ENCODE measurements at regions not wholly inside any gene's neighbourhood (a gene's known extent, or its start where the extent isn't known, plus 50 kb on each side); places are given as distances from the start of the nearest gene placed in this dataset.

- TF ChIP-seq CTCF (IDR thresholded peaks at IDR 0.05; ENCODE audit: insufficient read depth, low read depth, low read length, missing control alignments) = no peak
- H3K4me3 ChIP-seq (ENCODE audit: low read depth, low read length) = no peak overlapping the region
- no peak for DNase-seq (ENCODE audit: low read depth)
Measured at GRCh38 chr16:86945166-86945900, 367.0 kb downstream of the FOXL1 start.

GRCh38 chr16:86946396-86946795, 368.0 kb downstream of the FOXL1 start:
- H3K4me3 ChIP-seq (ENCODE audit: low read depth, low read length) = no peak overlapping the region
- DNase-seq (ENCODE audit: low read depth) = no peak
- no peak for TF ChIP-seq CTCF (IDR thresholded peaks at IDR 0.05; ENCODE audit: insufficient read depth, low read depth, low read length, missing control alignments)

- no peak overlapping the region for H3K4me3 ChIP-seq (ENCODE audit: low read depth, low read length)
- no peak for DNase-seq (ENCODE audit: low read depth)
- TF ChIP-seq CTCF (IDR thresholded peaks at IDR 0.05; ENCODE audit: insufficient read depth, low read depth, low read length, missing control alignments) = no peak
Measured at GRCh38 chr16:86946981-86947380, 368.6 kb downstream of the FOXL1 start.

- no peak for TF ChIP-seq CTCF (IDR thresholded peaks at IDR 0.05; ENCODE audit: insufficient read depth, low read depth, low read length, missing control alignments)
- no peak overlapping the region for H3K4me3 ChIP-seq (ENCODE audit: low read depth, low read length)
- DNase-seq (ENCODE audit: low read depth) = no peak
Measured at GRCh38 chr16:86948046-86948445, 369.1 kb downstream of the C16orf95 start.

- H3K4me3 ChIP-seq (ENCODE audit: low read depth, low read length) = no peak overlapping the region
- no peak for TF ChIP-seq CTCF (IDR thresholded peaks at IDR 0.05; ENCODE audit: insufficient read depth, low read depth, low read length, missing control alignments)
- DNase-seq (ENCODE audit: low read depth) = no peak
Measured at GRCh38 chr16:86949116-86949515, 368.1 kb downstream of the C16orf95 start.

- no peak overlapping the region for H3K4me3 ChIP-seq (ENCODE audit: low read depth, low read length)
- no peak for TF ChIP-seq CTCF (IDR thresholded peaks at IDR 0.05; ENCODE audit: insufficient read depth, low read depth, low read length, missing control alignments)
- DNase-seq (ENCODE audit: low read depth) = no peak
Measured at GRCh38 chr16:86949630-86950029, 367.6 kb downstream of the C16orf95 start.

Measured in GM12865 (cell line).